HUDEP-2 (cell line): ENCODE measurements at regions not wholly inside any gene's neighbourhood (a gene's known extent, or its start where the extent isn't known, plus 50 kb on each side); places are given as distances from the start of the nearest gene placed in this dataset.
A peak's percentile ranks its signal among the peaks of the same experiment; 100 is the strongest.

ENCODE experiments used
- DNase-seq, 76 experiments: peaks; one replicate each; lab custom pipeline; 2025; ENCODE audit not compliant: unreplicated experiment in 76 of 76; lab: John Stamatoyannopoulos, UW

DNA sequence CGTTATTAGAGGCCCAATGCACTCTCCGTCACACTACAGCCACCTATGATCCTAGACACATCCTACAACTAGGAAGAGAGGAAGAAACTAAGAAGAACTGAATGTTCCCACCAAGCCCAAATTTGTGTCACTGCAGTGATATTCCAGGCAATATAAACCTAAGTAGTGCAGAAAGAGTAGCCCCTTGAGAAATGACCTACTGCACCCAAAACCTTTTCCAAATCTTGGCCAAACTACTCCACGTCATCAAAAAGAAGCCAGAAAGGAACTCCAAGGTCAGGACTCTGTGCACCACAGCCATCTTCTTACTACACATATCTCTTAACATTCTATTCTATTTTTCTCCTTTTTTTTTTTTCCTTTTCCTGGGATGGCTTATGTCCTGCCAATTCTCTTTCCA, 60.2 kb downstream of the ADAMTS1 start:
- no peak for DNase-seq

DNA sequence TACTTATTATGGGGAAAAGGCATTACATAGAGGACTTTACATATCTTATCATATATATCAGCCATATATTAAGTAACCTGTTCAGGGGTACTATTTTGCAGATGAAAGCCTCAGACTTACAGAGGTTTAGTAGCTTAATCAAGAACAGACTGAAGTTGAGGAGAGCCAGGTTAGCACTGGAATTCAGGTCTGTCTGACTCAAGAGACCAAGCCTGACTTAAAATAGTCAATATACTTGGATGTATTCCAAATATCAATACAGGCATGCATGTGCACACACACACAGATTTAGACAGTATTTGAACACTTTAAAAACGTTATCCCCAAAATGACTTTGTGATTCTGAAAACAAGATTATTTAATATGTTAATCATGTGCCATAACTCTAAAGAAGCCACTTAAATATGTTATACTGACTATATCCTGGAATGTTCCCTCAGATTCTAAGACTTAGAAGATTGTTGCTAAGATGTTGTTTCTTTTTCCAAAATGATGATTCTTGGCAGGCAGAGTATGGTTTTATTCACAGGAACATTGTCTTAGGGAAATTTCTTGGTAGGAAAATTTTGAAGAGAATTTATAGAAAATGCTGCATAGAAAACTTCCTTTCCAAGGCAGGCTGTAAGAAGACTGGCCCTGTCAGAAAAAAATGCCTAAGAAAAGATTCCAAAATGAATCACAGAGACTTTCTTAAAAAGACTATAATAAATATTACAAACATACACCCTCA, 61.6 kb downstream of the ADAMTS1 start:
- no peak for DNase-seq

- DNase-seq = no peak
These were observed 62.5 kb downstream of the ADAMTS1 start for GRCh38 chr21:26782747-26783146.

- DNase-seq = no peak
These were observed 62.9 kb downstream of the ADAMTS1 start for GRCh38 chr21:26782331-26782730.

- DNase-seq = no peak
These were observed 63.9 kb downstream of the ADAMTS1 start for GRCh38 chr21:26781331-26781730.

- no peak for DNase-seq
These were observed 68.0 kb downstream of the ADAMTS1 start for GRCh38 chr21:26777166-26777565.

GRCh38 chr21:26776310-26777021, 68.7 kb downstream of the ADAMTS1 start:
- no peak for DNase-seq

DNA sequence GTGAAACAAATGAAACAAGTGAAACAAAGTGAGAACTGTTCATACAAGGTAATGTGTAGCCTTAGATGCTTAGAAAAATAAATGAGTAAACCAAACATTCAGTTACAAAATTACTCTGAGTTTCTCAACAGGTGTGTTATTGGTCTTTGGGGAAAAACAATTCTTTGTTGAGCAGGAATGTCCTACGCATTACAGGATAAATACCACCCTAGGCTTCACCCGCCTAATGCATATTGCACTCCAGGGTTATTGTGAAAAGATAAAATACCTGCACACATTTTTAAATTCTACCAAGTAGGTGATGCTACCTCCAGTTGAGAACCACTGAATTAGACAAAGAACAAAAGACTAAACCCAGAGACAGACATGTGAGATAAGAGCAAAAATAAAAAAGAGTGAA, 72.2 kb downstream of the ADAMTS1 start:
- no peak for DNase-seq

DNA sequence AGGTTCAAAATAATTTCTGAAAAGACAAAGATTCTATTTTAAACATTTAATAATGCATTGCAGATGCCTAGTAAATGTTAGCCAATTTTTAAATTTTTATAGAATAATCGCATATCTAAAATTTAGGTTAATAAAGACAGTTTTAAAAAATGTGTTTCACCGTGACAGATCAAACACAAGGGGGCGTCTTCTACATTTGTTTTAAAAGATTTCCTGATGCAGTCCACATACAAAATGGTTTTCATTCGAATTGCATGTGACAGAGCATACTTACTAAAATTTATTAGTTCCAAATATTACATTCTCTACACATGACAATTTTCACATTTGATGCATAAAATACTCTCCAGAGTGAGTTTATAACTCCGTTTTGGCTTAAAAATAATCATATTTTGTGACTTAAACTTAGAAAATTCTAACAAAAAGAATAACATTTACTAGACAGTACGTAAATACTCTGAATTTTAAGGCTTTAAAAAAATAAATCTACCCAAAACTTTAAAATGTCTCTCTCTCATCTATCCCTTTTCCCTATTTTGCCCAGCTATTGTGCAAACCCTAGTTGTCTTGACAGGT, 75.5 kb downstream of the ADAMTS1 start:
- peak in 2 of 76 experiments; percentile 0 to 8 for DNase-seq

- no peak for DNase-seq
These were observed 78.3 kb downstream of the ADAMTS1 start for GRCh38 chr21:26766826-26767325.

DNA sequence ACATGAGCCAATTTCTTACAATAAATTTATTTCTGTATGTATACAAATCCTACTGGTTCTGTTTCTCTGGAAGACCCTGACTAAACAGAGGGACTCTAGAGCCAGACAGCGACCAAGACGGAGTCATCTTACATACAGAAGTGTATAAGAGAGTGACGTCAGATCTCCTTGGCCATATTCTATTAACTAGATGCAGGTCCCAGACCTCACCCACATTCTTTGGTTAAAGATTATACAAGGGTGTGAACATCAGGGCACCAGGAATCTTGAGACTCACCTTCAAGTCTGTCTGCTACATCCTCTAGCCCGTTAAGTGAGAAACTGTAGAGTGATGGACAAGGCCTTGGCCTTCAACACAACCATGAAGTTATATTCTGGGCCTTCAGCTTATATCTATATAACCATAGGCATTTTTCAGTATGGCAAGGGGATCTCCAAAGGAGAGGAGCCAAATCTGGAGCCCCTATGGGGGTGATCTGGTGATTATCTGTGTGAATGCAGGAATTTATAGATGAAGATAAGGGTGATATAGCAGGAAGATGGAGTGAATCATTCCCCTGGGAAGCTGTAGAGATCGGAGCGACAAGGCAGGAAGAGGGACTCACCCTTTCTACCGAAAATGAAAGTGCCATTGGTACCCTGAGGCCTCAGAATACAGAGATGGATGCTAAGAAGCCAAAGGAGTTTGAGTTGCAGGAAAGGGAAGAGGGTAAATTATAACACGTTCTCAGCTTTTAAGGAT, 83.9 kb downstream of the ADAMTS1 start:
- no peak for DNase-seq

DNA sequence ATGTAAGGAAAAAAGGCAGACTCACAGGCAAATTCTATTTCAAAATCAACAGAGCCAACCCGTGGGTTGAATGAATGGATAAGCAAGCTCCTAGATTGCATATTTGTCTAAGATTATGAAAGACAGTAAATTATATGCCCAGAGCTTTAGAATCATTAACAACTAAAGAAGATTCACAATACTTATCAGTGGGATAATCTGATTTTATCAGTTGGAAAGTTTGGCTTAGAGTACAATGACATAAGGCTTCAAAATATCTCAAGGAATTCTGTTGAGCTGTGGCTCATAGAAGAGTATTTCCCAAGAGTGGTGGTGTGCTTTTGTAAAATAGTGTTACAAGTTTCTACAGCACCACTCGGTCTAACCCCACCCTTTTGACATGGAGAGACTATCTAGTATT, 85.5 kb downstream of the ADAMTS1 start:
- no peak for DNase-seq

DNA sequence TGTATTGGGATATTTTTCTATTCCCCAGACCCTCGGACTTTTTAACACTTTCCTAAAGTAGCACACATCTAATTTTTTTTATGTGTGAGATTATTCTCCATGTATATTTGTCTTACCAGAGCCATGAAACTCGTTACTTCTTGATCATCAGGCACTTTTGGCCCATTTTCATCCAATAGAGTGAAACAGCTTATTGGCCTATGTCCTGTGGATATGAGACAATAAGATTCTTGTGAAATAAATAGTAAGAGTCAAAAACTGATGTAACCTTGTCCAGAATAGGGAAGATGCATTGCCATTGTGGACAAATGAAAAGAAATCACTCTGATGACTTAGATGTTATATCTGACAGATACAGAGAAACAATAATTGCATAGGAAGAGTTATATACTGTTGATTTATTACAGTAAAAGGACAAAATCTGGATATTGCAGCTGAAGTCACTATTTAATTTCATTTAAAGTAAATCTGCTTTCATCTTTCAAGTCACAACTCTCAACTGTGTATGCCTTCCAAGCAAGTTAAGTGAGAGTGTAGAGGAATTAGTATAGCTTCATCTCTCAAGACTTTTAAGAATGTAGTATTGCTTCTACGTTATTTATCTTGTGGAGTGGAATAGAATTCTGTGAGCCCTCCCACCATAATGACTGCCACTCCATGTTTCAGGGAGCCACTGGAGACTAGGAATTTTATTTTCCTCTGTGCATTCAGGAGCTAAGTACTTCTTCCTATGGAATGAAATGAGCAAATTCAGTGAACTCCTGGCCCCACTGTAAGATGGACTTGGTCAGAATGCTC, 86.9 kb downstream of the ADAMTS1 start:
- DNase-seq = no peak

DNA sequence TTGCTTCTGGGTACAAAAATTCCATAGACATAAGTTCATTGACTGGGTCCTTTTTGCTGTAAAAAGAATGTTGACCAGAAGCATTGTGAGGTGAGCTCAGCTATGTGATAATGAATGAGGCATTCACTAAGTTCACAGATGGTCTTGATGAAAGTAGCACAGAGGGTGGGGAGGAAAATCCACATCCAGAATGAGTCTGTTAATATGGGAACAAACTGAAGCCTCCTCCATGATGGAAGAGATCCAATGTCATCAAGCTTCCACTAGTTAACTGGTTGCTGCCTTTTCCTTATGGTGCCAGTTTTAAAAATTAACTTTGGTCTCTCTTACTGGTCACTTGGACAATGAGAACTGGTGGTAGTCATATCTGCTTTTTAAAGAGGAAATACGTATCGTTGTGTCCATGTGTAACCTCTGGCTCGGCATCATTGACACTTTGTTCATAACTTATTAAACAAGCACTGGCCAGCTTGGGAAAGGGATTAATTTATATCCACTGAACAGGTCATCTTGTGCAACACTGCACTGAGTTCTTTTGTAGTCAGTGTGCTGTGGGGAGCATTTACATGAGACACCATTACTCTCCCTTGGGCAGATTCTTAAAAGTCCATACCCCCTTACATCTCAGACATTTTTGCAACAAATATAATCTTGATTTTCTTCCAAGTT, 88.6 kb downstream of the ADAMTS1 start:
- no peak for DNase-seq

DNA sequence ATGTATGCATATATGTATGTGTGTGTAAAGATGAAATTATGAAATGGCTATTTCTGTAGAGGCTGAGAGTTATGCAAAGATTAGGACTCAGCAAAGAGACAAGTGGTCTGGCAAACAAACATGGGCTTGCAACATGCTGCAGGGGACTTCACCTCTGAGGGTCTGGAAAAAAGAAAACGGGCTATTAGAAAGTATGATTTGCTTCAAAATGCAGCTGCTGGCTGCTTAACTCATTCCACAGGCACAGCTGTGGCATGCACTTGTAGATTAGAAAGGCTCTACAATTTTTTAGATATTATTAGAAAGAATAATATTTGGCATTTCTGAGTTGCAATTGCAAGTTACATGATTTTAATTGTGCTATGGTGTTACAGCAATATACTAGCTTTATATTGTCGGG, 90.4 kb downstream of the ADAMTS1 start:
- no peak for DNase-seq

DNA sequence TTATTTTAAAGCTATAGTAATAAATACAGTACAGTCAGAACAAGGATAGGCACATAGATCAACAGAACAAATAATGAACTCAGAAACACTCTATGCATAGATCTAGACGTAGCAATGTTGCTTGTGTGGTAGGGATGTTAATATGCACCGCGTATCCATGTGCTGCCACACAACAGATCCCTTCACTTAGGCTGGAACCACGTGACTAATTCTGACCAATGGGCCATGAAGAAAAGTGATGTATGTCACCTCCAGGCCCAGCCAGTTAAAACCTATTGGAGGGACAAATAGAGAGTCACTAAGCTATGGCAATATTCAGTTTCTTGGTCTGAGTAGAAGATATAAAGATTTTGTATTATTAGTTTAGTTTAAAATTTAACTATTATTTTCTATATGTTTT, 91.4 kb downstream of the ADAMTS1 start:
- DNase-seq = no peak

- DNase-seq = no peak
These were observed 92.4 kb downstream of the ADAMTS1 start for GRCh38 chr21:26752849-26753248.

GRCh38 chr21:26751305-26751704, 93.9 kb downstream of the ADAMTS1 start:
- no peak for DNase-seq

DNA sequence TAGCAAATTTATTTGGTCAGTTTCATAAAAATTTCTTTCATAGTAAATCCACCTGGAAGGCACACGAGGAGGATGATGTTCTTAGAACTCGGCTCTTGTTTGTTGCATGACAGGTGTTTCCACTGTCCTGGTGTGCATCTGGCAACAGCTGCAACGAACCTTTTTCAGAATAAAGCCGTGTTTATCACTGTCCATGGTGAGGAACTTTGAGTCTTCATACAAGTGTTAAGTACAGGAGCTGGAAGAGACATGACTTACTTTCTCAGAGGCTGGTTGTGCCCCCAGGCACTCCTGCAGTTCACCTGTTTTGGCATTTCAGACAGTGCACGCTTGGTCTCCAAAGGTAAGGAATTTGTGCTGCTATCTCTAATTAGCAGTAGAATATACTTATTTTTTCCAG, 97.1 kb downstream of the ADAMTS1 start:
- DNase-seq = no peak

GRCh38 chr21:26747216-26747615, 98.0 kb downstream of the ADAMTS1 start:
- DNase-seq = no peak
